ENCODE measurements at regions not wholly inside any gene's neighbourhood (a gene's known extent, or its start where the extent isn't known, plus 50 kb on each side); places are given as distances from the start of the nearest gene placed in this dataset.

- Histone ChIP-seq H3K27ac (no peak overlapping the region), H3K9me3 (no peaks in the 10 kb centered on the region), H3K4me3 (no peak overlapping the region), H3K27me3 (no peaks in the 10 kb centered on the region), H3K36me3 (no peaks in the 10 kb centered on the region), H3K4me1 (no peaks in the 10 kb centered on the region)
- intact Hi-C loops (cut with DNase I; ENCODE audit: low total_unique reads), result no loop called here
- DNase-seq, result no peak
- TF ChIP-seq, protein P1, sequence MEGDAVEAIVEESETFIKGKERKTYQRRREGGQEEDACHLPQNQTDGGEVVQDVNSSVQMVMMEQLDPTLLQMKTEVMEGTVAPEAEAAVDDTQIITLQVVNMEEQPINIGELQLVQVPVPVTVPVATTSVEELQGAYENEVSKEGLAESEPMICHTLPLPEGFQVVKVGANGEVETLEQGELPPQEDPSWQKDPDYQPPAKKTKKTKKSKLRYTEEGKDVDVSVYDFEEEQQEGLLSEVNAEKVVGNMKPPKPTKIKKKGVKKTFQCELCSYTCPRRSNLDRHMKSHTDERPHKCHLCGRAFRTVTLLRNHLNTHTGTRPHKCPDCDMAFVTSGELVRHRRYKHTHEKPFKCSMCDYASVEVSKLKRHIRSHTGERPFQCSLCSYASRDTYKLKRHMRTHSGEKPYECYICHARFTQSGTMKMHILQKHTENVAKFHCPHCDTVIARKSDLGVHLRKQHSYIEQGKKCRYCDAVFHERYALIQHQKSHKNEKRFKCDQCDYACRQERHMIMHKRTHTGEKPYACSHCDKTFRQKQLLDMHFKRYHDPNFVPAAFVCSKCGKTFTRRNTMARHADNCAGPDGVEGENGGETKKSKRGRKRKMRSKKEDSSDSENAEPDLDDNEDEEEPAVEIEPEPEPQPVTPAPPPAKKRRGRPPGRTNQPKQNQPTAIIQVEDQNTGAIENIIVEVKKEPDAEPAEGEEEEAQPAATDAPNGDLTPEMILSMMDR (IDR thresholded peaks at IDR 0.05), result no peak
These were observed 647.7 kb downstream of the KCNT2 start for GRCh38 chr1:195960580-195960979.

- TF ChIP-seq, protein P1 (IDR thresholded peaks at IDR 0.05), result no peak
- intact Hi-C loops (cut with DNase I; ENCODE audit: low total_unique reads), result no loop called here
- DNase-seq, result no peak
These were observed 650.1 kb downstream of the KCNT2 start for GRCh38 chr1:195958131-195958530.

GRCh38 chr1:195956845-195957244, 651.4 kb downstream of the KCNT2 start:
- TF ChIP-seq, protein P1 (IDR thresholded peaks at IDR 0.05), result no peak
- intact Hi-C loops (cut with DNase I; ENCODE audit: low total_unique reads), result no loop called here

More at GRCh38 chr1:195958131-195958530, 650.1 kb downstream of the KCNT2 start:
- Histone ChIP-seq H3K4me3 (no peak overlapping the region), H3K9me3 (no peaks in the 10 kb centered on the region), H3K36me3 (no peaks in the 10 kb centered on the region), H3K27ac (no peak overlapping the region), H3K4me1 (no peaks in the 10 kb centered on the region), H3K27me3 (no peaks in the 10 kb centered on the region)

DNA sequence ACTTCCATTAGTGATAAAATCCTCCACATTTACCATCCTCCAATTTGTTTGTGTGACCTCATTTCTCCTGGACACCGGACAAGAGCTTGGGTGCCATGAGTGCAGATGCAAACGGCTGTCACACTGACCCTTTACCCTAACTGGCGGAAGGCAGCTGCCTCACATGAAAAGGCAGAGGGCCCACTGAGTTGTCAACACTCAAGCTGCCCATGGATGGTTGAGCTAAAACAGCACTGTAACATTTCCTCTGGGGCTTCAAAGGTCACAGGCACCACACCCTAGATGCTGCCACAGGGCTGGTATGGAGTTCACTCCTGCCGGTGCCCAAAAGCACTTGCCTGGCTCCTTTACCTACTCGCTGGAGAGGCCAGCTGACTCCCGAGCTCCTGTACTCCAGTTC, 653.4 kb downstream of the KCNT2 start:
- Histone ChIP-seq H3K4me1 (no peaks in the 10 kb centered on the region), H3K27me3 (no peaks in the 10 kb centered on the region), H3K4me3 (no peak overlapping the region), H3K27ac (no peak overlapping the region), H3K36me3 (no peaks in the 10 kb centered on the region), H3K9me3 (no peaks in the 10 kb centered on the region)
- intact Hi-C loops (cut with DNase I; ENCODE audit: low total_unique reads), result no loop called here
- DNase-seq, result no peak
- TF ChIP-seq, protein P1 (IDR thresholded peaks at IDR 0.05), result no peak

More at GRCh38 chr1:195956845-195957244, 651.4 kb downstream of the KCNT2 start:
- Histone ChIP-seq H3K4me3 (no peak overlapping the region), H3K36me3 (no peaks in the 10 kb centered on the region), H3K27ac (no peak overlapping the region), H3K4me1 (no peaks in the 10 kb centered on the region), H3K27me3 (no peaks in the 10 kb centered on the region), H3K9me3 (no peaks in the 10 kb centered on the region)
- DNase-seq, result no peak

DNA sequence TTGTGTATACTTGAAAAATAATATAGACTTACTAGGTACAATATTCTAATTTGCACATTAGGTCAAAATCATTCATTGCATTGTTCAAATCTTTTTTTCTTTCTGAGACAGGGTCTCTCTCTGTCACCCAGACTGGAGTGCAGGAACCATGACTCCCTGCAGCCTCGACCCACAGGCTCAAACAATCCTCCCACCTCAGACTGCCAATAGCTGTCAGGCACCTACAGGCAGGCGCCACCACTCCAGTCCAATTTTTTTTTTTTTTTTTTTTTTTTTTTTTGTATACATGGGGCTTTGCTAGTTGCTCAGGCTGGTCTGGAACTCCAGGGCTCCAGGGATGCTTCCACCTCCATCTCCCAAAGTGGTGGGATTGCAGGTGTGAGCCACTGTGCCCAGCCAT, 656.9 kb downstream of the KCNT2 start:
- Histone ChIP-seq H3K4me3 (no peak overlapping the region), H3K9me3 (no peaks in the 10 kb centered on the region), H3K4me1 (no peaks in the 10 kb centered on the region), H3K27ac (no peak overlapping the region), H3K27me3 (no peaks in the 10 kb centered on the region), H3K36me3 (no peaks in the 10 kb centered on the region)
- no peak for DNase-seq
- TF ChIP-seq, protein P1 (IDR thresholded peaks at IDR 0.05), result no peak
- intact Hi-C loops (cut with DNase I; ENCODE audit: low total_unique reads), result no loop called here

All from tibial artery (tissue), 4 donors.